GM12878 (cell line): ENCODE measurements at regions not wholly inside any gene's neighbourhood (a gene's known extent, or its start where the extent isn't known, plus 50 kb on each side); places are given as distances from the start of the nearest gene placed in this dataset.

ENCODE experiments used
- ATAC-seq: fragments of 200-7000 bp; cut with Tn5 transposase; 3 replicates; pipeline ENCODE4 v1.9.1; 2020; ENCODE audit warnings: mild to moderate bottlenecking, moderate library complexity
- BruUV-seq: library from RNA; stranded (reverse); fragments of 400-500 nt; replicated peaks from 2 replicates; lab custom pipeline; 2021; lab: Mats Ljungman, UMichigan
- CTCF ChIA-PET: fragments of 300-600 bp; sonication (Branson Sonifier 250); formaldehyde crosslinking; extraction: SDS; loops from one replicate; lab custom pipeline; 2021; ENCODE audit warnings: inconsistent platforms; lab: Yijun Ruan, JAX
- POLR2A ChIA-PET: fragments of 350-600 bp; formaldehyde crosslinking; extraction: SDS; loops from one replicate; lab custom pipeline; 2021; ENCODE audit warnings: inconsistent platforms; lab: Charles Lee
- RAD21 ChIA-PET: fragments of 300-600 bp; sonication (Branson Sonifier 250); formaldehyde crosslinking; loops from one replicate; lab custom pipeline; 2023; ENCODE audit warnings: antibody characterized with exemption; ENCODE audit not compliant: unreplicated experiment; lab: Charles Lee
- SMC1A ChIA-PET: fragments of 300-600 bp; sonication (Branson Sonifier 250); formaldehyde crosslinking; loops from one replicate; lab custom pipeline; 2023; ENCODE audit not compliant: unreplicated experiment, uncharacterized antibody; lab: Charles Lee
- DNase-seq: peaks from one replicate; pipeline ENCODE4 v3.0.0-alpha.2; 2011; ENCODE audit warnings: low read depth, low spot score
- FAIRE-seq: peaks from 3 replicates; lab custom pipeline; 2011; peaks lifted over from hg19 to GRCh38; lab: Jason Lieb, UNC
- H2AFZ ChIP-seq: 2 replicates; pipeline ENCODE4 v1.6.0; 2011; ENCODE audit warnings: low read depth, low read length, control low read depth; ENCODE audit not compliant: control insufficient read depth
- H3K27ac ChIP-seq: 2 replicates; pipeline ENCODE4 v1.5.1; 2011; ENCODE audit warnings: control low read depth; ENCODE audit not compliant: control insufficient read depth, insufficient read depth
- H3K27me3 ChIP-seq, 2 experiments: replicated peaks in 1 of 2; 2 replicates each; pipeline versions ENCODE4 v1.6.0 to v1.6.1; 2011; ENCODE audit warnings: low read length in 1 of 2; ENCODE audit not compliant: control insufficient read depth in 2 of 2, insufficient read depth in 2 of 2
- H3K36me3 ChIP-seq, 2 experiments: 2 replicates each; pipeline ENCODE4 v1.5.1; 2011; ENCODE audit warnings: low read length in 1 of 2; ENCODE audit not compliant: control insufficient read depth in 2 of 2, insufficient read depth in 2 of 2
- H3K4me1 ChIP-seq: 2 replicates; pipeline ENCODE4 v1.6.1; 2011; ENCODE audit warnings: mild to moderate bottlenecking, low read length, moderate library complexity, mixed read lengths; ENCODE audit not compliant: control insufficient read depth, insufficient read depth
- H3K4me2 ChIP-seq: 2 replicates; pipeline ENCODE4 v1.6.0; 2011; ENCODE audit warnings: control low read depth; ENCODE audit not compliant: control insufficient read depth, insufficient read depth
- H3K4me3 ChIP-seq: fragments of 200-600 bp; sonication (generic); 2 replicates; pipeline ENCODE4 v1.5.1; 2016
- H3K79me2 ChIP-seq: 2 replicates; pipeline ENCODE4 v1.6.0; 2011; ENCODE audit warnings: low read length; ENCODE audit not compliant: control insufficient read depth, insufficient read depth
- H3K9ac ChIP-seq: 2 replicates; pipeline ENCODE4 v1.8.0; 2011; ENCODE audit warnings: low read length, control low read depth, mixed read lengths; ENCODE audit not compliant: control insufficient read depth, insufficient read depth
- H3K9me3 ChIP-seq: replicated peaks from 3 replicates; pipeline ENCODE4 v1.5.1; 2011; ENCODE audit warnings: mild to moderate bottlenecking, low read length; ENCODE audit not compliant: control insufficient read depth, insufficient read depth
- H4K20me1 ChIP-seq: 2 replicates; pipeline ENCODE4 v1.6.0; 2011; ENCODE audit not compliant: control insufficient read depth, insufficient read depth
- ASH2L ChIP-seq: fragments of 300-600, 200-600 bp; sonication (generic); IDR thresholded peaks from 2 replicates; pipeline ENCODE4 v1.6.1; 2017; ENCODE audit warnings: low read depth, mild to moderate bottlenecking, borderline replicate concordance
- ATF7 ChIP-seq: fragments of 450-650 bp; IDR thresholded peaks from 2 replicates; pipeline ENCODE4 v1.6.1; 2016; ENCODE audit warnings: low read depth, mild to moderate bottlenecking
- FOS ChIP-seq: IDR thresholded peaks from 3 replicates; pipeline ENCODE4 v1.6.1; 2011; ENCODE audit warnings: borderline replicate concordance; ENCODE audit not compliant: insufficient read length; ENCODE audit errors: extremely low read depth
- FOXM1 ChIP-seq: IDR thresholded peaks from 2 replicates; pipeline ENCODE4 v1.6.1; 2012; ENCODE audit warnings: low read depth, mild to moderate bottlenecking, inconsistent platforms, low read length, moderate library complexity
- PML ChIP-seq: IDR thresholded peaks from 2 replicates; pipeline ENCODE4 v1.6.1; 2012; ENCODE audit warnings: low read length, inconsistent platforms
- TCF12 ChIP-seq: IDR thresholded peaks from 2 replicates; pipeline ENCODE4 v1.6.1; 2011; ENCODE audit warnings: low read depth, mild to moderate bottlenecking, low read length
- ZBTB40 ChIP-seq: fragments of 450-650 bp; IDR thresholded peaks from 2 replicates; pipeline ENCODE4 v1.6.1; 2016; ENCODE audit warnings: mild to moderate bottlenecking, moderate library complexity, borderline replicate concordance
- ZNF274 ChIP-seq: IDR thresholded peaks from one replicate; pipeline ENCODE4 v1.8.0; 2011; ENCODE audit not compliant: insufficient read length, insufficient read depth
- WGBS: methylation state at CpG from one replicate; pipeline ENCODE4 v1.1.6; 2016; ENCODE audit warnings: low lambda C conversion rate; ENCODE audit not compliant: insufficient replicate concordance, insufficient coverage; ENCODE audit errors: missing lambda C conversion rate; 5-methylcytosine and 5-hydroxymethylcytosine counted together
- in situ Hi-C: fragments of 300-500 bp; cut with MboI; formaldehyde crosslinking; loops from 9 replicates; pipeline ENCODE4 v1.14.3; 2018; ENCODE audit warnings: mixed read lengths
- intact Hi-C: fragments of 100-400 bp; cut with micrococcal nuclease; formaldehyde crosslinking; loops from one replicate; pipeline ENCODE4 v1.14.2; 2022; ENCODE audit not compliant: unreplicated experiment

DNA sequence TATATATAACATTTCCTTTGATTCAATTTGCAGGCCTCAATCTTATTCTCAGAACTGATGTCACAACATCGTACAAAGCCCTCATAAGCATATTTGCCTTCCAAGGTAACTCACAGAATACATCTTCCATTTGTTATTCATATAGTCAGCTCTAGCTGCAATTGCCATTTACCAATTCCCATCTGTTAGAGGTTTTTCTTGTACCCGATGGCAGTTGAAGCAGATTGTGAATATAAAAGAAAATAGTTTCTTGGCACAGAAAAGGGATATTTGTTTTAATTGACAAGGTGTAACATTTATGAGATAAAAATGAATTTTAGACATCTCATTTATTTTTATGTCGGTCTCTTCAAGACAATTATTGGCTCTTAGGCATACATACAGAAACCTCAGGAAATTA is 311.3 kb downstream of the TRIML1 start:
- no peak overlapping the region for H3K9ac ChIP-seq
- intact Hi-C loops = no loop called here
- no peak overlapping the region for H2AFZ ChIP-seq
- WGBS = 28% methylated on average over 3 of the region's 3 CpGs
- no peaks in the 10 kb centered on the region for H3K27me3 ChIP-seq
- H3K4me3 ChIP-seq = no peak overlapping the region
- H3K4me1 ChIP-seq = no peaks in the 10 kb centered on the region
- ChIA-PET CTCF (no interaction called here), POLR2A (no interaction called here), SMC1A (no interaction called here), RAD21 (no interaction called here)
- no peak for FAIRE-seq
- BruUV-seq = no TSS peak
- no peak for DNase-seq
- TF ChIP-seq FOXM1 (no peak), TCF12 (no peak), ASH2L (no peak), ZBTB40 (no peak), ZNF274 (no peak), ATF7 (no peak), FOS (no peak), PML (no peak)
- no peak for ATAC-seq
- no peaks in the 10 kb centered on the region for H3K9me3 ChIP-seq
- no peak overlapping the region for H3K27ac ChIP-seq
- H3K36me3 ChIP-seq = no peaks in the 10 kb centered on the region
- no peak overlapping the region for H3K4me2 ChIP-seq
- in situ Hi-C loops = no loop called here
- no peaks in the 10 kb centered on the region for H3K79me2 ChIP-seq
- H4K20me1 ChIP-seq = no peaks in the 10 kb centered on the region
